Endodermal cell (in vitro differentiated cells): ENCODE measurements at regions not wholly inside any gene's neighbourhood (a gene's known extent, or its start where the extent isn't known, plus 50 kb on each side); places are given as distances from the start of the nearest gene placed in this dataset.

Experiments used
- DNase-seq: peaks from one replicate; pipeline ENCODE4 v3.0.0-alpha.2; 2017
- H3K27ac ChIP-seq: 2 replicates; pipeline ENCODE4 v1.5.1; 2013; ENCODE audit warnings: mild to moderate bottlenecking, low read depth, low read length, moderate library complexity
- H3K27me3 ChIP-seq: 2 replicates; pipeline ENCODE4 v1.6.1; 2013; ENCODE audit warnings: mild to moderate bottlenecking, low read length, moderate library complexity; ENCODE audit not compliant: insufficient read depth, control insufficient read depth, poor library complexity, severe bottlenecking
- H3K36me3 ChIP-seq: 2 replicates; pipeline ENCODE4 v1.7.0; 2013; ENCODE audit warnings: mild to moderate bottlenecking, low read length, moderate library complexity; ENCODE audit not compliant: control insufficient read depth, insufficient read depth
- H3K4me1 ChIP-seq: one replicate; pipeline ENCODE4 v1.7.0; 2013; ENCODE audit warnings: low read length; ENCODE audit not compliant: control insufficient read depth, insufficient read depth
- H3K4me3 ChIP-seq: 2 replicates; pipeline ENCODE4 v1.5.1; 2013; ENCODE audit warnings: mild to moderate bottlenecking, low read length, moderate library complexity
- H3K9ac ChIP-seq: 2 replicates; pipeline ENCODE4 v1.6.1; 2013; ENCODE audit warnings: mild to moderate bottlenecking, low read length, moderate library complexity; ENCODE audit not compliant: poor library complexity, severe bottlenecking; ENCODE audit errors: extremely low read depth
- H3K9me3 ChIP-seq: 2 replicates; pipeline ENCODE4 v1.6.1; 2013; ENCODE audit warnings: mild to moderate bottlenecking, low read length, moderate library complexity; ENCODE audit not compliant: control insufficient read depth
- H3K27ac Mint-ChIP-seq: 2 replicates; pipeline ENCODE4 v1.8.0; 2020; ENCODE audit warnings: mixed read lengths
- H3K27me3 Mint-ChIP-seq: 2 replicates; pipeline ENCODE4 v1.8.0; 2021; ENCODE audit warnings: mild to moderate bottlenecking, mixed read lengths; ENCODE audit not compliant: insufficient read depth
- H3K36me3 Mint-ChIP-seq: 2 replicates; pipeline ENCODE4 v1.8.0; 2020; ENCODE audit warnings: low read depth, mixed read lengths
- H3K4me1 Mint-ChIP-seq: 2 replicates; pipeline ENCODE4 v1.8.0; 2020; ENCODE audit warnings: mixed read lengths
- H3K4me3 Mint-ChIP-seq: 2 replicates; pipeline ENCODE4 v1.8.0; 2020; ENCODE audit warnings: mild to moderate bottlenecking, moderate library complexity, mixed read lengths
- H3K9me3 Mint-ChIP-seq: 2 replicates; pipeline ENCODE4 v1.8.0; 2020; ENCODE audit warnings: mild to moderate bottlenecking, mixed read lengths
- CTCF ChIP-seq: fragments of 200-600 bp; sonication (generic); conservative IDR thresholded peaks from 2 replicates; pipeline ENCODE4 v1.5.0; 2021; ENCODE audit warnings: antibody characterized with exemption, mild to moderate bottlenecking
- WGBS, 2 experiments: methylation state at CpG; one replicate each; pipeline versions ENCODE4 v1.1.5 to v1.1.7; 2013; ENCODE audit warnings: missing lambda C conversion rate in 2 of 2, mixed read lengths in 1 of 2; ENCODE audit not compliant: insufficient coverage in 1 of 2, insufficient read length in 1 of 2; 5-methylcytosine and 5-hydroxymethylcytosine counted together

GRCh38 chr11:10388574-10388973, 66.5 kb upstream of the AMPD3 start:
- no peaks in the 10 kb centered on the region for H3K27me3 ChIP-seq
- no peak overlapping the region for H3K9ac ChIP-seq
- no peak overlapping the region for H3K27ac ChIP-seq
- Mint-ChIP-seq H3K36me3 (no peaks in the 10 kb centered on the region), H3K27me3 (peaks cover 7% of the 10 kb centered on the region), H3K4me1 (peaks cover 32% of the 10 kb centered on the region), H3K27ac (no peak overlapping the region), H3K4me3 (no peak overlapping the region), H3K9me3 (peaks cover 6% of the 10 kb centered on the region)
- no peaks in the 10 kb centered on the region for H3K9me3 ChIP-seq
- TF ChIP-seq CTCF: no peak
- H3K36me3 ChIP-seq: no peaks in the 10 kb centered on the region
- WGBS, 2 experiments: 74 to 95% methylated on average over 4 to 5 of the region's 5 CpGs
- H3K4me1 ChIP-seq: peaks cover 2% of the 10 kb centered on the region
- H3K4me3 ChIP-seq: no peak overlapping the region
- DNase-seq: no peak

GRCh38 chr11:10390375-10390774, 64.7 kb upstream of the AMPD3 start:
- no peaks in the 10 kb centered on the region for H3K9me3 ChIP-seq
- H3K27me3 ChIP-seq: no peaks in the 10 kb centered on the region
- H3K4me3 ChIP-seq: no peak overlapping the region
- TF ChIP-seq CTCF: no peak
- H3K4me1 Mint-ChIP-seq: peaks cover 45% of the 10 kb centered on the region
- H3K4me3 Mint-ChIP-seq: no peak overlapping the region
- no peak overlapping the region for H3K27ac ChIP-seq
- H3K36me3 ChIP-seq: no peaks in the 10 kb centered on the region
- peaks cover 6% of the 10 kb centered on the region for H3K9me3 Mint-ChIP-seq
- H3K9ac ChIP-seq: no peak overlapping the region
- H3K36me3 Mint-ChIP-seq: no peaks in the 10 kb centered on the region
- no peak overlapping the region for H3K27ac Mint-ChIP-seq
- H3K4me1 ChIP-seq: peaks cover 10% of the 10 kb centered on the region
- no peak for DNase-seq
- H3K27me3 Mint-ChIP-seq: peaks cover 7% of the 10 kb centered on the region

GRCh38 chr11:10392095-10393079, 62.7 kb upstream of the AMPD3 start:
- Mint-ChIP-seq H3K36me3 (no peaks in the 10 kb centered on the region), H3K27ac (peak overlapping the region; percentile 37), H3K4me1 (peaks cover 43% of the 10 kb centered on the region), H3K27me3 (peaks cover 2% of the 10 kb centered on the region), H3K9me3 (peaks cover 6% of the 10 kb centered on the region), H3K4me3 (no peak overlapping the region)
- Histone ChIP-seq H3K27ac (no peak overlapping the region), H3K27me3 (no peaks in the 10 kb centered on the region), H3K36me3 (no peaks in the 10 kb centered on the region), H3K4me1 (peaks cover 14% of the 10 kb centered on the region), H3K9ac (no peak overlapping the region), H3K4me3 (peak overlapping the region; percentile 13), H3K9me3 (no peaks in the 10 kb centered on the region)
- 94 to 97% methylated on average over 10 to 11 of the region's 11 CpGs for WGBS, 2 experiments
- no peak for TF ChIP-seq CTCF
- no peak for DNase-seq
